GM12878 (cell line): ENCODE measurements at regions not wholly inside any gene's neighbourhood (a gene's known extent, or its start where the extent isn't known, plus 50 kb on each side); places are given as distances from the start of the nearest gene placed in this dataset.

ENCODE experiments used
- ATAC-seq: fragments of 200-7000 bp; cut with Tn5 transposase; 3 replicates; pipeline ENCODE4 v1.9.1; 2020; ENCODE audit warnings: mild to moderate bottlenecking, moderate library complexity
- BruUV-seq: library from RNA; stranded (reverse); fragments of 400-500 nt; replicated peaks from 2 replicates; lab custom pipeline; 2021; lab: Mats Ljungman, UMichigan
- CTCF ChIA-PET: fragments of 300-600 bp; sonication (Branson Sonifier 250); formaldehyde crosslinking; extraction: SDS; loops from one replicate; lab custom pipeline; 2021; ENCODE audit warnings: inconsistent platforms; lab: Yijun Ruan, JAX
- POLR2A ChIA-PET: fragments of 350-600 bp; formaldehyde crosslinking; extraction: SDS; loops from one replicate; lab custom pipeline; 2021; ENCODE audit warnings: inconsistent platforms; lab: Charles Lee
- RAD21 ChIA-PET: fragments of 300-600 bp; sonication (Branson Sonifier 250); formaldehyde crosslinking; loops from one replicate; lab custom pipeline; 2023; ENCODE audit warnings: antibody characterized with exemption; ENCODE audit not compliant: unreplicated experiment; lab: Charles Lee
- SMC1A ChIA-PET: fragments of 300-600 bp; sonication (Branson Sonifier 250); formaldehyde crosslinking; loops from one replicate; lab custom pipeline; 2023; ENCODE audit not compliant: unreplicated experiment, uncharacterized antibody; lab: Charles Lee
- DNase-seq: peaks from one replicate; pipeline ENCODE4 v3.0.0-alpha.2; 2011; ENCODE audit warnings: low read depth, low spot score
- FAIRE-seq: peaks from 3 replicates; lab custom pipeline; 2011; peaks lifted over from hg19 to GRCh38; lab: Jason Lieb, UNC
- H2AFZ ChIP-seq: 2 replicates; pipeline ENCODE4 v1.6.0; 2011; ENCODE audit warnings: low read depth, low read length, control low read depth; ENCODE audit not compliant: control insufficient read depth
- H3K27ac ChIP-seq: 2 replicates; pipeline ENCODE4 v1.5.1; 2011; ENCODE audit warnings: control low read depth; ENCODE audit not compliant: control insufficient read depth, insufficient read depth
- H3K27me3 ChIP-seq, 2 experiments: replicated peaks in 1 of 2; 2 replicates each; pipeline versions ENCODE4 v1.6.0 to v1.6.1; 2011; ENCODE audit warnings: low read length in 1 of 2; ENCODE audit not compliant: control insufficient read depth in 2 of 2, insufficient read depth in 2 of 2
- H3K36me3 ChIP-seq, 2 experiments: 2 replicates each; pipeline ENCODE4 v1.5.1; 2011; ENCODE audit warnings: low read length in 1 of 2; ENCODE audit not compliant: control insufficient read depth in 2 of 2, insufficient read depth in 2 of 2
- H3K4me1 ChIP-seq: 2 replicates; pipeline ENCODE4 v1.6.1; 2011; ENCODE audit warnings: mild to moderate bottlenecking, low read length, moderate library complexity, mixed read lengths; ENCODE audit not compliant: control insufficient read depth, insufficient read depth
- H3K4me2 ChIP-seq: 2 replicates; pipeline ENCODE4 v1.6.0; 2011; ENCODE audit warnings: control low read depth; ENCODE audit not compliant: control insufficient read depth, insufficient read depth
- H3K4me3 ChIP-seq: fragments of 200-600 bp; sonication (generic); 2 replicates; pipeline ENCODE4 v1.5.1; 2016
- H3K79me2 ChIP-seq: 2 replicates; pipeline ENCODE4 v1.6.0; 2011; ENCODE audit warnings: low read length; ENCODE audit not compliant: control insufficient read depth, insufficient read depth
- H3K9ac ChIP-seq: 2 replicates; pipeline ENCODE4 v1.8.0; 2011; ENCODE audit warnings: low read length, control low read depth, mixed read lengths; ENCODE audit not compliant: control insufficient read depth, insufficient read depth
- H3K9me3 ChIP-seq: replicated peaks from 3 replicates; pipeline ENCODE4 v1.5.1; 2011; ENCODE audit warnings: mild to moderate bottlenecking, low read length; ENCODE audit not compliant: control insufficient read depth, insufficient read depth
- H4K20me1 ChIP-seq: 2 replicates; pipeline ENCODE4 v1.6.0; 2011; ENCODE audit not compliant: control insufficient read depth, insufficient read depth
- BHLHE40 ChIP-seq, 2 experiments: fragments of 450-650 bp in 1 of 2; IDR thresholded peaks; 2 replicates each; pipeline ENCODE4 v1.6.1; 2011 to 2017; ENCODE audit warnings: low read depth in 2 of 2, borderline replicate concordance in 1 of 2, improper control_type of control experiment in 1 of 2, low read length in 1 of 2, mild to moderate bottlenecking in 1 of 2
- LARP7 ChIP-seq: fragments of 450-650 bp; IDR thresholded peaks from 2 replicates; pipeline ENCODE4 v1.6.1; 2017; ENCODE audit warnings: mild to moderate bottlenecking
- NFIC ChIP-seq: IDR thresholded peaks from 2 replicates; pipeline ENCODE4 v1.6.1; 2012; ENCODE audit warnings: low read depth, mild to moderate bottlenecking, inconsistent platforms, low read length, moderate library complexity
- PKNOX1 ChIP-seq: fragments of 450-650 bp; IDR thresholded peaks from 2 replicates; pipeline ENCODE4 v1.6.1; 2016; ENCODE audit warnings: mild to moderate bottlenecking
- SP1 ChIP-seq: IDR thresholded peaks from one replicate; pipeline ENCODE4 v1.6.1; 2011; ENCODE audit warnings: low read depth, low read length
- ZNF24 ChIP-seq: fragments of 450-650 bp; IDR thresholded peaks from 2 replicates; pipeline ENCODE4 v1.6.1; 2017; ENCODE audit warnings: antibody characterized with exemption, mild to moderate bottlenecking
- WGBS: methylation state at CpG from one replicate; pipeline ENCODE4 v1.1.6; 2016; ENCODE audit warnings: low lambda C conversion rate; ENCODE audit not compliant: insufficient replicate concordance, insufficient coverage; ENCODE audit errors: missing lambda C conversion rate; 5-methylcytosine and 5-hydroxymethylcytosine counted together
- in situ Hi-C: fragments of 300-500 bp; cut with MboI; formaldehyde crosslinking; loops from 9 replicates; pipeline ENCODE4 v1.14.3; 2018; ENCODE audit warnings: mixed read lengths
- intact Hi-C: fragments of 100-400 bp; cut with micrococcal nuclease; formaldehyde crosslinking; loops from one replicate; pipeline ENCODE4 v1.14.2; 2022; ENCODE audit not compliant: unreplicated experiment
- TF ChIP-seq, protein P1 (sequence below): fragments of 450-650 bp; IDR thresholded peaks from 2 replicates; pipeline ENCODE4 v1.6.1; 2014; ENCODE audit warnings: mild to moderate bottlenecking
- TF ChIP-seq, protein P2 (sequence below): IDR thresholded peaks from 2 replicates; pipeline ENCODE4 v1.6.1; 2012; ENCODE audit warnings: improper control_type of control experiment, low read depth, low read length; ENCODE audit not compliant: insufficient replicate concordance
- TF ChIP-seq, protein P3 (sequence below): fragments of 450-650 bp; IDR thresholded peaks from 2 replicates; pipeline ENCODE4 v1.6.1; 2017; ENCODE audit warnings: mild to moderate bottlenecking, moderate library complexity

DNA sequence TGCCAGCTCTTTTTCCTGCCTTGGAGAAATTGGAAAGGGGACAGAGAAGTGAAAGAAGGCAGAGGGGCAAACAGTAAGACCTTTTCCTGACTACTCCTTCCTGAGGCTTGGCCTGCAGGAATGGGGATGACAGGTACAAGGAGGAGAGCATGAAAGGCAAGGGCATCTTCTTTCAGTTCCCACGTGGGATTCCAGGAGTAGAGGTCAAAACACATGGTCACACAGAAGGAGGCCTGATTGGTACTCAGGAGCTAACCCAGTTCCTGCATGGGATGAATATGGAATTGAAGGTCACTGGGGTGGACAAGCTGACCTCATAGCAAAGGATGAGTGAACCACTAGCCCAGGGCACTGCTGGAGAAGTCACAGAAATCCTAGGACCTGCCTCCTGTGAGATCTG is 112.5 kb upstream of the ZNF366 start:
- ChIA-PET RAD21 (interaction anchor here (1.3 kb wide), 1 partner anchor 198 kb away, joined by 3 read pairs; no protein-coding TSS in a partner anchor), POLR2A (no interaction called here), CTCF (interaction anchor here (1.3 to 1.7 kb wide), 2 partner anchors 9 to 198 kb away, joined by 5 to 7 read pairs; no protein-coding TSS in a partner anchor), SMC1A (interaction anchor here (0.6 to 1.2 kb wide), 3 partner anchors 9 to 496 kb away, joined by 3 to 4 read pairs (median 3); no protein-coding TSS in a partner anchor)
- Histone ChIP-seq H3K4me1 (no peaks in the 10 kb centered on the region), H3K9me3 (no peaks in the 10 kb centered on the region; the same call in 2 of the 3 replicates), H2AFZ (no peak overlapping the region), H3K79me2 (no peaks in the 10 kb centered on the region), H3K4me3 (no peak overlapping the region), H3K36me3 (no peaks in the 10 kb centered on the region), H3K4me2 (no peak overlapping the region), H3K27me3 (peaks cover 0 to 4% of the 10 kb centered on the region in 2 experiments; a peak in 1 of 4 replicates), H3K9ac (no peak overlapping the region), H3K27ac (no peak overlapping the region), H4K20me1 (no peaks in the 10 kb centered on the region)
- no peak for FAIRE-seq
- DNase-seq: no peak
- BruUV-seq: no TSS peak
- in situ Hi-C loops: no loop called here
- no peak for ATAC-seq
- intact Hi-C loops: no loop called here
- 0% methylated on average over 1 of the region's 1 CpG for WGBS
- TF ChIP-seq, protein P1, sequence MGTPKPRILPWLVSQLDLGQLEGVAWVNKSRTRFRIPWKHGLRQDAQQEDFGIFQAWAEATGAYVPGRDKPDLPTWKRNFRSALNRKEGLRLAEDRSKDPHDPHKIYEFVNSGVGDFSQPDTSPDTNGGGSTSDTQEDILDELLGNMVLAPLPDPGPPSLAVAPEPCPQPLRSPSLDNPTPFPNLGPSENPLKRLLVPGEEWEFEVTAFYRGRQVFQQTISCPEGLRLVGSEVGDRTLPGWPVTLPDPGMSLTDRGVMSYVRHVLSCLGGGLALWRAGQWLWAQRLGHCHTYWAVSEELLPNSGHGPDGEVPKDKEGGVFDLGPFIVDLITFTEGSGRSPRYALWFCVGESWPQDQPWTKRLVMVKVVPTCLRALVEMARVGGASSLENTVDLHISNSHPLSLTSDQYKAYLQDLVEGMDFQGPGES: no peak
- no peak for TF ChIP-seq SP1
- TF ChIP-seq PKNOX1: no peak
- TF ChIP-seq, protein P2, sequence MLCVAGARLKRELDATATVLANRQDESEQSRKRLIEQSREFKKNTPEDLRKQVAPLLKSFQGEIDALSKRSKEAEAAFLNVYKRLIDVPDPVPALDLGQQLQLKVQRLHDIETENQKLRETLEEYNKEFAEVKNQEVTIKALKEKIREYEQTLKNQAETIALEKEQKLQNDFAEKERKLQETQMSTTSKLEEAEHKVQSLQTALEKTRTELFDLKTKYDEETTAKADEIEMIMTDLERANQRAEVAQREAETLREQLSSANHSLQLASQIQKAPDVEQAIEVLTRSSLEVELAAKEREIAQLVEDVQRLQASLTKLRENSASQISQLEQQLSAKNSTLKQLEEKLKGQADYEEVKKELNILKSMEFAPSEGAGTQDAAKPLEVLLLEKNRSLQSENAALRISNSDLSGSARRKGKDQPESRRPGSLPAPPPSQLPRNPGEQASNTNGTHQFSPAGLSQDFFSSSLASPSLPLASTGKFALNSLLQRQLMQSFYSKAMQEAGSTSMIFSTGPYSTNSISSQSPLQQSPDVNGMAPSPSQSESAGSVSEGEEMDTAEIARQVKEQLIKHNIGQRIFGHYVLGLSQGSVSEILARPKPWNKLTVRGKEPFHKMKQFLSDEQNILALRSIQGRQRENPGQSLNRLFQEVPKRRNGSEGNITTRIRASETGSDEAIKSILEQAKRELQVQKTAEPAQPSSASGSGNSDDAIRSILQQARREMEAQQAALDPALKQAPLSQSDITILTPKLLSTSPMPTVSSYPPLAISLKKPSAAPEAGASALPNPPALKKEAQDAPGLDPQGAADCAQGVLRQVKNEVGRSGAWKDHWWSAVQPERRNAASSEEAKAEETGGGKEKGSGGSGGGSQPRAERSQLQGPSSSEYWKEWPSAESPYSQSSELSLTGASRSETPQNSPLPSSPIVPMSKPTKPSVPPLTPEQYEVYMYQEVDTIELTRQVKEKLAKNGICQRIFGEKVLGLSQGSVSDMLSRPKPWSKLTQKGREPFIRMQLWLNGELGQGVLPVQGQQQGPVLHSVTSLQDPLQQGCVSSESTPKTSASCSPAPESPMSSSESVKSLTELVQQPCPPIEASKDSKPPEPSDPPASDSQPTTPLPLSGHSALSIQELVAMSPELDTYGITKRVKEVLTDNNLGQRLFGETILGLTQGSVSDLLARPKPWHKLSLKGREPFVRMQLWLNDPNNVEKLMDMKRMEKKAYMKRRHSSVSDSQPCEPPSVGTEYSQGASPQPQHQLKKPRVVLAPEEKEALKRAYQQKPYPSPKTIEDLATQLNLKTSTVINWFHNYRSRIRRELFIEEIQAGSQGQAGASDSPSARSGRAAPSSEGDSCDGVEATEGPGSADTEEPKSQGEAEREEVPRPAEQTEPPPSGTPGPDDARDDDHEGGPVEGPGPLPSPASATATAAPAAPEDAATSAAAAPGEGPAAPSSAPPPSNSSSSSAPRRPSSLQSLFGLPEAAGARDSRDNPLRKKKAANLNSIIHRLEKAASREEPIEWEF: no peak
- TF ChIP-seq, protein P3, sequence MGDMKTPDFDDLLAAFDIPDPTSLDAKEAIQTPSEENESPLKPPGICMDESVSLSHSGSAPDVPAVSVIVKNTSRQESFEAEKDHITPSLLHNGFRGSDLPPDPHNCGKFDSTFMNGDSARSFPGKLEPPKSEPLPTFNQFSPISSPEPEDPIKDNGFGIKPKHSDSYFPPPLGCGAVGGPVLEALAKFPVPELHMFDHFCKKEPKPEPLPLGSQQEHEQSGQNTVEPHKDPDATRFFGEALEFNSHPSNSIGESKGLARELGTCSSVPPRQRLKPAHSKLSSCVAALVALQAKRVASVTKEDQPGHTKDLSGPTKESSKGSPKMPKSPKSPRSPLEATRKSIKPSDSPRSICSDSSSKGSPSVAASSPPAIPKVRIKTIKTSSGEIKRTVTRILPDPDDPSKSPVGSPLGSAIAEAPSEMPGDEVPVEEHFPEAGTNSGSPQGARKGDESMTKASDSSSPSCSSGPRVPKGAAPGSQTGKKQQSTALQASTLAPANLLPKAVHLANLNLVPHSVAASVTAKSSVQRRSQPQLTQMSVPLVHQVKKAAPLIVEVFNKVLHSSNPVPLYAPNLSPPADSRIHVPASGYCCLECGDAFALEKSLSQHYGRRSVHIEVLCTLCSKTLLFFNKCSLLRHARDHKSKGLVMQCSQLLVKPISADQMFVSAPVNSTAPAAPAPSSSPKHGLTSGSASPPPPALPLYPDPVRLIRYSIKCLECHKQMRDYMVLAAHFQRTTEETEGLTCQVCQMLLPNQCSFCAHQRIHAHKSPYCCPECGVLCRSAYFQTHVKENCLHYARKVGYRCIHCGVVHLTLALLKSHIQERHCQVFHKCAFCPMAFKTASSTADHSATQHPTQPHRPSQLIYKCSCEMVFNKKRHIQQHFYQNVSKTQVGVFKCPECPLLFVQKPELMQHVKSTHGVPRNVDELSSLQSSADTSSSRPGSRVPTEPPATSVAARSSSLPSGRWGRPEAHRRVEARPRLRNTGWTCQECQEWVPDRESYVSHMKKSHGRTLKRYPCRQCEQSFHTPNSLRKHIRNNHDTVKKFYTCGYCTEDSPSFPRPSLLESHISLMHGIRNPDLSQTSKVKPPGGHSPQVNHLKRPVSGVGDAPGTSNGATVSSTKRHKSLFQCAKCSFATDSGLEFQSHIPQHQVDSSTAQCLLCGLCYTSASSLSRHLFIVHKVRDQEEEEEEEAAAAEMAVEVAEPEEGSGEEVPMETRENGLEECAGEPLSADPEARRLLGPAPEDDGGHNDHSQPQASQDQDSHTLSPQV: no peak
- TF ChIP-seq ZNF24: no peak
- no peak for TF ChIP-seq BHLHE40 (IDR thresholded peaks at IDR 0.05; ENCODE audit: borderline replicate concordance in 1 of 2, low read depth in 2 of 2, low read length in 1 of 2)
- TF ChIP-seq NFIC: no peak
- no peak for TF ChIP-seq LARP7
